ENCODE measurements at regions not wholly inside any gene's neighbourhood (a gene's known extent, or its start where the extent isn't known, plus 50 kb on each side); places are given as distances from the start of the nearest gene placed in this dataset.
"Not testable (repeated sequence)": the region's sequence is repeated elsewhere in the genome, so short reads cannot be mapped to it uniquely, and the experiment has no call there.

DNA sequence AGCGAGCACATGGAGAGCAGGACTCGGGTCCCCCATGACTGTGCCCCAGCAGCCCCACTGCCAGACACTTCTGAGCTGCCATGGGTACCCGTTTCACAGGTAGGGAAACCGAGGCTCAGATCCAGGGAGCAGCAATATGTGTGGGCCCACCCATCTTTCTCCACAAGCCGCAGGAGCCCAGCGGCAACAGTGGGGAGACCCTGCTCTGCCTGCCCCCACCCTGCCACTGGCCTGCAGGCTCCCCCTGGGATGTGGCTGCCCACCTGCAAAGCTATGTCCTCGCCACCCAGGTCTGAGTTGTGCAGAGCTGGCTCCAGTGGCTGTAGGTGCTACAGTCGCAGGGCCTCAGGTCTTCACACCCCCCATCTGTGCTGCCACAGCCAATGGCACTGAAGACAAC, 50.6 kb upstream of the C1QTNF9B start:
- no peak for DNase-seq

- DNase-seq = no peak
Measured at GRCh38 chr13:23949200-23949599, 51.9 kb upstream of the C1QTNF9B start.

DNA sequence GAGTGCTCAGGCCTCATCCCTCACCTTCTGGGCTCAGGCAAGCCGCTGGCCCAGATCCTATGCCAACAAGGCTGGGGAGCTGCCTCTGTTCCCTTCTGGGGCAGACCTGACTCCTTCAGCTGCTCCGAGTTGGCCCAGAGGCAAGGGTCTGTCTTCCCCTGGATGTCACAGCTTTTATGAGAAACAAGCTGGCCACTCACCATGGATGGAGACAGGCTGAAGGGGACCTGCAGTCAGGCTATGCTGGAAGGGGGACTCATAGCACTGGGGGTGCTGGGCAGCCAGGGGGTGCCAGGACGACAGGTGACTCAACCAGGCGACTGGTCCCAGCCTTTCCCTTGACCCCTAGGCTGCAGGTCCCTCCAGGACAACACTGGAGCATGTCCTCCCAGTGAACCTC, 52.4 kb upstream of the C1QTNF9B start:
- DNase-seq = no peak

DNA sequence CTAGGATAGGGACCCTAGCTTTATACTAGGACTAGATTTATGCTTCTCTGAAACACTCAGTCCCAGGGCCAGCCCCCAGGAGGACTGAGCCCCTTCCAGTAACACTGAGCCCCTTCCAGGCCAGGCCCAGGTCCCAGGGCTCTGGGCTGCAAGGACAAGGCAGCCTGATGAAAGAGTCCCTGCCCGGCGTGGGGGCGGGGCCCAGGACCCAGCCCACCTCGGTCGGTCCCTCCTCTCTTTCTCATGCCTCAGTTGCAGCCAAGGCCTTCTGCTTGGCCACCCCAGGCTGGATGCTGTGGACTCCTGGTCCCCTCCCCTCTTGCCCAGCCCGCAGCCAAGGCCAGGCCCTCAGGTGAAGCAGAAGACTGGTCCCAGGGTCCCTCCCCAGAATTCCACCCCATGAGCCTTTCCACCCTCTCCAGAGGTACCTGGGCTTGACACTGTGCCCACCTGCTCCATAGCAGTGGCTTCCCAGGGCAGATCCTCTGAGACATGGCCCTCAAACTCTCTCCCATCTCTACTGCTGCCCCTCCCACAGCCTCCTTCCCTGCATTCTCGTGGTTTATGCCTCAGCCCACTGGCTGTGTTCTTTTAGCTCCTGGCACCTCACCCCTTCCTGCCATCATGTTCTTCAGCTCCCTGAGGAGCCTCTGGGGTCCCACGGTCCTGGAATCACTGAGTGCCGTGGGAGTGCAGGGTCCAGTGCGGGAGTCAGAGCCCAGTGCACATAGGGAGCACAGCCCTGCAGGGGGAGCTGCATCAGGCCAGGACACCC, 53.6 kb upstream of the C1QTNF9B start:
- DNase-seq = no peak

DNA sequence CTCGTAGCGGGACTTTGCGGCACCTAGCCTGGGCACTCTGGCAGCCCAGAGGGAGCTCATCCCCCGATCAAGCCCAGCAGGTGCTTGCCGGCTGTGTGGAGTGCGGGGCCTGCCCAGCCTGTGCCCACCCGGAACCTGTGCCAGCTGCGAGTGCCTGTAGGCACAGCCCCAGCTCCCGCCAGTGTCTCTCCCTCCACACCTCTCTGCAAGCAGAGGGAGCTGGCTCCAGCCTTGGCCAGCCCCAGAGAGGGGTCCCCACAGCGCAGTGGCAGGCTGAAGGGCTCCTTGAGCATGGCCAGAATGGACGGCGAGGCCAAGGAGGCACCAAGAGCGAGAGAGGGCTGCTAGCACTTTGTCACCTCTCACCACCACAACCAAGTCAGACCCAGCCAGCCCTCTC, 55.5 kb upstream of the C1QTNF9B start:
- no peak for DNase-seq

GRCh38 chr13:23953860-23954512, 56.7 kb upstream of the C1QTNF9B start:
- DNase-seq = no peak

- DNase-seq = no peak
Measured at GRCh38 chr13:23955064-23955463, 57.8 kb upstream of the C1QTNF9B start.

DNA sequence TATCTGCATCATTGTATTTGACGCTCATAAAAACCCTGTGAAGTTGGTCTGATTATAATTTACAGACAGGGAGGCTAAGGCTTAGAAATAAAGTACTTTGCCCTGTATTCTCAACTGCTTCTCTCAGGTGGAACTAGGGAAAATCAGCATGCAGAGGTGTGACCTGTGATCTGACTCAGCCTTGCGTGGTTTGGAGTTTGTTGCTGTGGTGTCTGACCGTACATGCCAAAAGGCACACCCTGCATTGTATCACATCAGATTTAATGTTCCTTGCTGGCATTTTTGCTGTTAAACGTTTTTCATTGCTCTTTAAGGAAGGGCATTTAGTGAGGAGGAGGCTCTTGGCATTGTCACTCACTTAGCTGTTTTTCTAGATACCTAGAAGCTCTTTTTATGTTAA, 58.8 kb upstream of the C1QTNF9B start:
- DNase-seq = no peak

GRCh38 chr13:23957981-23958380, 60.7 kb upstream of the C1QTNF9B start:
- DNase-seq = no peak

GRCh38 chr13:23959231-23959862, 62.0 kb upstream of the C1QTNF9B start:
- DNase-seq = no peak

- no peak for DNase-seq
Measured at GRCh38 chr13:23960566-23961156, 63.4 kb upstream of the C1QTNF9B start.

DNA sequence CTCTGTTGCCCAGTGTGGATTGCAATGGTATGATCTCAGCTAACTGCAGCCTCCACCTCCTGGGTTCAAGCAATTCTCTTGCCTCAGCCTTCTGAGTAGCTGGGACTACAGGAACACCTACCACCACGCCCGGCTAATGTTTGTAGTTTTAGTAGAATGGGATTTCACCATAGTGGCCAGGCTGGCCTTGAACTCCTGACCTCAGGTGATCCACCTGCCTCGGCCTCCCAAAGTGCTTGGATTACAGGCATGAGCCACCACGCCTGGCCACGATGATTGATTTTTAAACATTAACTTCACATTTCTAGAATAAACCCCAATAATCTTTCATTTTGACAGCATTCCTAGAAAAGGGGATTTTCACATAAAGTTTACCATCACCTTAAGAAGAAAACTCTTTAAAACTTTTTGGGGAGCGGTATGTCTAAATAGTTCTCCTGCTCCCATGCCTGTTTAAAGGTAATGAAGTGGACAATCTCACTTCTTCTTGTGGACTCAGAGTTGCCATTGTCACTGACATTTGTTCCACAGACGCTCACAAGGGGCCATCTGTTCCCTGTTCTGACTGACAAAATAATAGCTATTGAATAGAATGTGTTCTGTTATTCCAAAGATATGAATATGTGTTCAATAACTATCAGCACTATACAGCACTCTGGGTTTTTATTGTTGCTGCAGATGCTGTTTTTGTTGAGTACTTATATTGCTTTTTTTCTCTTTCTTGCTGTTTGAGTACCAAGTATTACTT, 66.1 kb upstream of the C1QTNF9B start:
- no peak for DNase-seq

- no peak for DNase-seq
Measured at GRCh38 chr13:23963947-23964346, 66.6 kb upstream of the C1QTNF9B start.

GRCh38 chr13:23965346-23965745, 68.0 kb upstream of the C1QTNF9B start:
- no peak for DNase-seq

GRCh38 chr13:23966221-23966690, 69.0 kb upstream of the C1QTNF9B start:
- no peak for DNase-seq

DNA sequence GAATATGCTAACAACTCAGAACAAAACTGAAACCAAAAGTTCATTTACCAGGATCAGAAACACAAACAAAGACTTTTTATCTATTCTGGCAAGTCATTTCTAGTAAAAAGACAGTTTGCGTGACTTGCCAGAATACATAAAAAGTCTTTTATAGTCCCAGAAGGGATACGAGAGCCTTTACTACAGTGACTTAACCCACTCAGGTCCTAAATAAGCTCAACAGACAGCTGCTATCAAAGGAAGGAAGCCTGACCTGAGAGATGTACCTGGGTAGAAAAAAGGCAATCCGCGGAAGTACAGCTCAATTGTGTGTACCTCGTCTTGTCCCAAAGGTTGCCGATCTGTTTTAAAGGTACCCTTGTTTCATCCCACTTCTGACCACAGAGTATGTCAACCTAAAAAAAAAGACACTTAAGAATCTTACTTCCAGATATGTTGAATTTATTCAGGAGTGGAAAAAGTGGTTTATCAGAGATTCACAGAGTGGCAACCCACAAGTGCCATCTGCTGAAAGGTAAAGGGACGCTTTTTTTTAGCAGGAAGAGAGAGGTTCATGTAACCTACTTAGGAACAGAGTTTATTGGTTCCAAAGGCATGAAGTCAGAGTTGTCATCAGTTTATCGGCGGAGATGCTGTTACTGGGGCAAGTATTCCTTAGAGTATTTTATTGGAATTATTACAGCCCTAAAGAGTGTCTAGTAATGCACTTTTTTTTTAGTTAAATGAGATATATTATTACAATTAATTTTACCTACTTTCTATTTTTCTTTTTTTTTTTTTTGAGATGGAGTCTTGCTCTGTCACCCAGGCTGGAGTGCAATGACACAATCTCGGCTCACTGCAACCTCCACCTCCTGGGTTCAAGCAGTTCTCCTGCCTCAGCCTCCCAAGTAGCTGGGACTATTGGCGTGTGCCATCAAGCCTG, 69.7 kb upstream of the C1QTNF9B start:
- no peak for DNase-seq

GRCh38 chr13:23967792-23968191, 70.5 kb upstream of the C1QTNF9B start:
- not testable (repeated sequence) for DNase-seq

DNA sequence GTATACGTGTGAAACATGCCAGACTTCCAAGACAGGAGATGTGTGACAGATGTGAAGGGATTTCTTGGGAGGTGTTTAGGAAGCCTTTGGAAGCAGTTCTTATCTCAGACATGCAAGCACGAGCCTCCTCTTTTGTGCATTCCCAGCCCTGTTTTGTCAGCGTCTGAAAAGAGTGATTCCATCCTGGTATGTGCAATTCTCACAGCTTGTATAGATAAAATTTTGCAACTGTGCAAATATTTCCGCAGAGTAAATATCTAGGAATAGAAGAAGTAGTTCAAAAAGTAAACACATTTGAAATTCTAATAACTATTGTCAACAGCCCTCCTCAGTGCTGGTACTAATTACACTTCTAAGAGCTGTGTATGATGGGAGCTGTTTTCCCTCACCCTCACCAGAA, 72.3 kb upstream of the C1QTNF9B start:
- DNase-seq = no peak

DNA sequence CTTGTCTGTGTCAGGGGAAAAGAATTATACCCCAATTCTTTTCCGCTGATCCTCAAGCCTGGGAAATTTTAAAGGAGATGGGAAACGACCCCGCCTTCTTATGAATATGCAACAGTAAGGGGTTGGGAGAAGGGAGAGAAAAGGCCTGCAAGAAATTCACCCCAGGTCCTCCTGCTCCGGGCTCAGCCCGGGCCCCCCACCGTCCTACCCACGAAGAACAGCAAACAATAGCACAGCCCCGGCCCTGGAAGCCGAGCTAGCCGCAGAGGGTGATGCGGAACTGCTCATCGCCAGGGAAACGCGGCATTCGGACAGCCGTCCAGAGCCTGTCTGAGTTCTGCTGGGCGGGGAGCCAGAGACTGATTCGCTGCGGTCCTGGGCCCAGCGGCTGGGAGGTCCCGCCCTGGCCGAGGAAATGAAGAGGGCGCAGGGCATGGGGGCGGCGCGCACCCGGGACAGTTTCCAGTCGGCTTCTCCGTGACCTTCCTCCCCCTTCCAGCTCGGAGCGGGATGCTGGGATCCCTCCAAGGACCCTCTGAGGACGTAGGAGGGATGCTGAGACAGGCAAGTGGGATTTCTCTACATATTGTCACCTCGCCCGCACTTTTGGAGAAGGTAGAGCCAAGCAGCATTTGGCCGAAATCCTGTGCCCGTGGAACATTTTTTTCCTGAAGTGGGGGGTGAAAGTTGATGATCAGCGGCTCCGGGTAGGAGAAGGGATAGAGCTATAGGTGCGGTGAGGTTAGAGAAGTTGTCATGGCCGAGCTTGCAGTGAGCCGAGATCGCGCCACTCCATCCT, 82.3 kb upstream of the C1QTNF9B start:
- peak; percentile 25 for DNase-seq

DNA sequence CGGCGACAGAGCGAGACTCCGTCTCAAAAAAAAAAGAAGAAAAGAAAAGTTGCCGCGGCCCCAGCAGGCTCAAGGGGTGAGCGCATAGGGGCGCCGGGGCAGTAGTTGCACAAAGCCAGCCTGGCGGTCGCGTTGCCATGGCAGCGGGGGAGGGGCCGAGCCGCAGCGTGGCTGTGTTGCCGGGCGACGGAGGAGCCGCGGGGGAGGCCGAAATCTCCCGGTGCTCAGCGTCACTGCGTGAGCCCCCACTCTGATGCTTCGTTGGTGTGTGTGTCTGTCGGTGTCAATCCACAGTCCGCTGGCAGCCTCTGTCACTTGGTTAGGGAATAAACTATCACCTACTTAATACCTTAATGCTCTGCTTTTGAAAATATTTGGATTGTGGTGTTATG, 82.9 kb upstream of the C1QTNF9B start:
- peak; percentile 94 for DNase-seq

DNA sequence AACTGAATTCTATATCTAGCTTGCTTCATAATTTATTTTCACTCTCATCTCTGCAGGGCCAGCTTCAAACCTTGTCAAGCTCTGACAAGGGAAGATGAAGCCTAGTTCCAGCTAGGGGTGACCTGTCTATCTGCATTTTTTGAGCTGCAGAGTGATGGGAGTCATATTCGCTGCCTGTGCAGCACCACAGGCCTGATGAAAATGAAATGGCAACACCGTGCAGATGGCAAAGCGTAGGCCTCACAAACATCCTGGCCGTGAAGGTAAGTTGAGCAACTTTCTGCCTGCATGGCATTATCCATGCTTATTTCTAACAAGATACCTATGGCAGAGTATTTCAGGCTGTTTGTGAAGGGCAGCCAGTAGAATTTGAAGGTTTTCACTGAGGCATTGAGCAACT, 86.4 kb upstream of the C1QTNF9B start:
- no peak for DNase-seq
